ENCODE measurements at regions not wholly inside any gene's neighbourhood (a gene's known extent, or its start where the extent isn't known, plus 50 kb on each side); places are given as distances from the start of the nearest gene placed in this dataset.

- H3K36me3 ChIP-seq (replicated peaks in 1 of 2; ENCODE audit: control insufficient read depth in 1 of 2, insufficient read depth in 2 of 2, low read length in 2 of 2), result no peaks in the 10 kb centered on the region
- DNase-seq, result no peak
- H2AFZ ChIP-seq (ENCODE audit: insufficient read depth, low read depth, low read length, poor library complexity, severe bottlenecking), result no peak overlapping the region
- no peak overlapping the region for H3K27ac ChIP-seq (ENCODE audit: low read depth in 1 of 2, low read length in 2 of 2)
- H3K79me2 ChIP-seq (ENCODE audit: insufficient read depth, low read length), result no peaks in the 10 kb centered on the region
- H3K4me3 ChIP-seq (replicated peaks in 1 of 3; ENCODE audit: low read depth in 2 of 3, low read length in 3 of 3), result no peak overlapping the region
- peaks cover 12% of the 10 kb centered on the region for H3K4me1 Mint-ChIP-seq
- H3K9me3 ChIP-seq (replicated peaks in 1 of 2; ENCODE audit: control insufficient read depth in 1 of 2, insufficient read depth in 1 of 2, low read length in 2 of 2), result no peaks in the 10 kb centered on the region
- no peaks in the 10 kb centered on the region for H3K27me3 ChIP-seq (ENCODE audit: control insufficient read depth in 2 of 2, insufficient read depth in 2 of 2, low read length in 2 of 2)
- WGBS (ENCODE audit: insufficient coverage), result no CpG with 5 or more reads among the region's 1 CpG
- H3K9me3 Mint-ChIP-seq, result peaks cover 0 to 7% (median 0%) of the 10 kb centered on the region in 7 donors
- no peak for TF ChIP-seq CTCF (IDR thresholded peaks at IDR 0.05)
- H3K27ac Mint-ChIP-seq, result no peak overlapping the region
- peaks cover 1 to 3% (median 2%) of the 10 kb centered on the region in 3 donors for H3K27me3 Mint-ChIP-seq (ENCODE audit: low read depth in 3 of 3)
- no peaks in the 10 kb centered on the region for H4K20me1 ChIP-seq (ENCODE audit: insufficient read depth, low read length)
- no peaks in the 10 kb centered on the region for H3K36me3 Mint-ChIP-seq
- intact Hi-C loops (cut with micrococcal nuclease), result no loop called here
- H3K4me1 ChIP-seq (ENCODE audit: control insufficient read depth in 1 of 2, insufficient read depth in 2 of 2, low read length in 2 of 2), result peaks cover 9 to 13% of the 10 kb centered on the region in 2 donors
- H3K9ac ChIP-seq (ENCODE audit: insufficient read depth, low read length, poor library complexity, severe bottlenecking), result no peak overlapping the region
- no peak overlapping the region for H3K4me3 Mint-ChIP-seq
- no peak overlapping the region for H3K4me2 ChIP-seq (replicated peaks; ENCODE audit: extremely low read depth, low read length, poor library complexity, severe bottlenecking)
These were observed 319.4 kb upstream of the RASGRP1 start for GRCh38 chr15:38883987-38884386.

- intact Hi-C loops (cut with micrococcal nuclease), result no loop called here
- WGBS (ENCODE audit: insufficient coverage), result 80% methylated on average over 1 of the region's 3 CpGs
- Histone ChIP-seq H3K79me2 (ENCODE audit: insufficient read depth, low read length) (no peaks in the 10 kb centered on the region), H3K27ac (ENCODE audit: low read depth in 1 of 2, low read length in 2 of 2) (no peak overlapping the region), H3K9ac (ENCODE audit: insufficient read depth, low read length, poor library complexity, severe bottlenecking) (no peak overlapping the region), H3K27me3 (ENCODE audit: control insufficient read depth in 2 of 2, insufficient read depth in 2 of 2, low read length in 2 of 2) (no peaks in the 10 kb centered on the region), H4K20me1 (ENCODE audit: insufficient read depth, low read length) (no peaks in the 10 kb centered on the region), H3K36me3 (replicated peaks in 1 of 2; ENCODE audit: control insufficient read depth in 1 of 2, insufficient read depth in 2 of 2, low read length in 2 of 2) (no peaks in the 10 kb centered on the region), H3K4me3 (replicated peaks in 1 of 3; ENCODE audit: low read depth in 2 of 3, low read length in 3 of 3) (no peak overlapping the region), H3K9me3 (replicated peaks in 1 of 2; ENCODE audit: control insufficient read depth in 1 of 2, insufficient read depth in 1 of 2, low read length in 2 of 2) (no peaks in the 10 kb centered on the region), H3K4me1 (ENCODE audit: control insufficient read depth in 1 of 2, insufficient read depth in 2 of 2, low read length in 2 of 2) (peaks cover 9 to 13% of the 10 kb centered on the region in 2 donors), H2AFZ (ENCODE audit: insufficient read depth, low read depth, low read length, poor library complexity, severe bottlenecking) (no peak overlapping the region), H3K4me2 (replicated peaks; ENCODE audit: extremely low read depth, low read length, poor library complexity, severe bottlenecking) (no peak overlapping the region)
- Mint-ChIP-seq H3K27ac (no peak overlapping the region), H3K4me3 (no peak overlapping the region), H3K4me1 (peaks cover 12% of the 10 kb centered on the region), H3K27me3 (ENCODE audit: low read depth in 3 of 3) (peaks cover 1 to 3% (median 2%) of the 10 kb centered on the region in 3 donors), H3K9me3 (peaks cover 0 to 6% (median 0%) of the 10 kb centered on the region in 7 donors), H3K36me3 (no peaks in the 10 kb centered on the region)
- no peak for DNase-seq
- TF ChIP-seq CTCF (IDR thresholded peaks at IDR 0.05), result no peak
These were observed 320.4 kb upstream of the RASGRP1 start for GRCh38 chr15:38885001-38885400.
